Kidney (tissue), 13 donors: ENCODE measurements at regions not wholly inside any gene's neighbourhood (a gene's known extent, or its start where the extent isn't known, plus 50 kb on each side); places are given as distances from the start of the nearest gene placed in this dataset.
A peak's percentile ranks its signal among the peaks of the same experiment; 100 is the strongest.

Source experiments
- DNase-seq, 5 donors: peaks; one replicate each; pipeline ENCODE4 v3.0.0-alpha.2; 2013 to 2020
- FAIRE-seq: peaks from 2 replicates; lab custom pipeline; 2012; peaks lifted over from hg19 to GRCh38; lab: Jason Lieb, UNC
- H3K27ac ChIP-seq, 2 donors: one replicate each; pipeline ENCODE4 v1.7.0; 2013; ENCODE audit warnings: low read depth in 2 of 2, low read length in 2 of 2, inconsistent platforms in 1 of 2
- H3K27me3 ChIP-seq: one replicate; pipeline ENCODE4 v1.7.1; 2013; ENCODE audit warnings: low read length, inconsistent platforms; ENCODE audit not compliant: control insufficient read depth, insufficient read depth
- H3K36me3 ChIP-seq, 3 donors: one replicate each; pipeline versions ENCODE4 v1.7.0 to v1.7.1; 2013; ENCODE audit warnings: low read length in 3 of 3, control low read depth in 1 of 3, inconsistent platforms in 1 of 3; ENCODE audit not compliant: insufficient read depth in 3 of 3, control insufficient read depth in 2 of 3
- H3K4me1 ChIP-seq, 3 donors: one replicate each; pipeline versions ENCODE4 v1.7.0 to v1.7.1; 2013; ENCODE audit warnings: low read length in 3 of 3, inconsistent platforms in 1 of 3, low read depth in 1 of 3; ENCODE audit not compliant: control insufficient read depth in 2 of 3, insufficient read depth in 2 of 3
- H3K4me3 ChIP-seq, 3 donors: one replicate each; pipeline versions ENCODE4 v1.7.0 to v1.8.1; 2013; ENCODE audit warnings: low read length in 3 of 3, control low read depth in 1 of 3, inconsistent platforms in 1 of 3
- H3K9ac ChIP-seq, 3 donors: one replicate each; pipeline versions ENCODE4 v1.7.0 to v1.7.1; 2013; ENCODE audit warnings: low read length in 3 of 3, control low read depth in 1 of 3, inconsistent platforms in 1 of 3
- H3K9me3 ChIP-seq, 3 donors: one replicate each; pipeline versions ENCODE4 v1.7.0 to v1.7.1; 2013; ENCODE audit warnings: low read length in 3 of 3, control low read depth in 1 of 3, inconsistent platforms in 1 of 3; ENCODE audit not compliant: control insufficient read depth in 2 of 3, insufficient read depth in 1 of 3
- intact Hi-C: fragments of 100-400 bp; cut with DNase I; formaldehyde crosslinking; loops from one replicate; pipeline ENCODE4 v1.11.1; 2022
- TF ChIP-seq, protein P1 (sequence below): IDR thresholded peaks from 3 replicates; pipeline ENCODE4 v1.5.1; 2012; ENCODE audit warnings: mild to moderate bottlenecking, moderate library complexity, borderline replicate concordance; ENCODE audit not compliant: insufficient read depth; ENCODE audit errors: extremely low read depth
- donor health status: control.
- donor health status: control.
- donor health status: control.
- donor health status: control.
- donor health status: control.
- donor health status: DM: yes; HTN: yes; CAD: no.
- donor health status: Normal renal cell carcinoma (clear cell type).

DNA sequence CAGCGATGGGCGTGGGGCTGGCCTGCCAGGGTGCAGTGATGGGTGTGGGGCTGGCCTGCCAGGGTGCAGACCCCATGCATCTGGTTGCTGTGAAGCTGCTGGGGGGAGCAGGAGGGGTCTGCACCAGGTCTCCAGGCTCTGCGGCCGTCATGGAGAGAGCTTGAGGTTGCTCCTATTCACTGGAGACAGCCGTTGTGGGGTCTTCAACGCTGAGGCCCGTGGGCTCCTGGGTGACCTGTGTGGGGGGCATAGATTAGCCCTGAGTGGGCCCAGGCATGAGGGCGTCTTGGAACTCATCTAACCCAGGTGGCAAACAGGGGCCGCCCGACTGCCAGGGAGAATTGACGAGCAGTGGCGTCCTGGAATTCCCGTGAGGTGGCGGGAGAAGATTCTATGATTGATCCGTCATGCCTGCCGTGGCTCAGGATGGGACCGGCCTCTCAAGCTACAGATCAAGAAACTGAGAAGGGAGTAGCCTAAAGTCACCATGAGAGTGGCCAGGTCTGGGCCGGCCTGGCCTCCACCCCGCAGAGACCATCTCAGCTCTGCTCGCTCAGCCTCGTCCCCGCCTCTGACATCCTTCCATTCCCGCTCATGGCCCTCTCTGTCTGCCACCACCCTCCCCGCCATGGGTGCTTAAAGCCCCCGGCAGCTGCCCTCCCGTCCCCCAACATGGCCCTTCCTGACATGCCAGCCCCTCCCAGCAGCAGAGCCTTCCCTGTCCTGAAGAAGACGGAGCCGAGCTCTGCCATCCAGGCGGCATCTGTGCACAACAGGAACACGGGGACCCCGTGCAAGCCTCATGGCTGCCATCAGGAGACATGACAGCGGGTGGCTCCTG lies 50.7 kb upstream of the ACSF3 start:
- H3K27me3 ChIP-seq = no peaks in the 10 kb centered on the region
- DNase-seq = peak in 1 of 5 donors; percentile 51
- intact Hi-C loops = no loop called here

DNA sequence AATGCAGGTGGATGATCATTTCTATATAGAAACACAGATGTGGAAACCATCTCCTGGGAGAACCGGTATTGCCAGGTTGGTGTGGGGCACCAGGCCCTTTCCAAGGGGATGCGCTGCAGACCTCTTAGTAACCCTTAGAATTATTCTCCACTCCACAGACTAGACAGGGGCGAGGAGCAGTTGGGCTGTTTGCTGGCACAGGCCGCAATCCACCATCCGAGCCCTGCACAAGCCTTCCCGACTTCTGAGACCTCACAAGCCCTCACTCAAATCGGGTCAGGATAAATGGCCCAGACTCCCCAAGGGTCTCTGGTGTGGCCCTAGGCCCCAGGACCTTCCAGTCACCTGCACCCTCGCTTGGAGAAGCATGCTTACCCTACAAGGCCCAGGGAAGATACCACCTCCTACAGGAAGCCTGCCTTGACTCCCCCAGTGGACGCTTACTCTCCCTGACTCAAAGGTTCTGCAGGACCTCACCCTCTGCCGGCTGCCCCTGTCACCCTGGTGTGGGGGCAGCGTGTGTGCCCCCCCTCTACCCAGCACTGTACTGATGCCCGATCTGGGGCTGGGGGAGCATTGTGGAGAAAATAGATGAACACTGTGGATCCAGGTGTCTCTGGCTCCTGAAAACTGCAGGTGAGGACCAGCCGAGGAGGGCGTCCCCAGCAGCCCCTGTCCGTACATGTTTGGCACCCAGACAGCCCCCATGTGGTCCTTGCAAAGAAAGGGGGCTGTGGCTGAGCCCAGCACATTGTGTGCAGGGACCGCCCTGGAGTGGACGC lies 49.8 kb upstream of the ACSF3 start:
- no peak overlapping the region for H3K9ac ChIP-seq
- H3K9me3 ChIP-seq = no peaks in the 10 kb centered on the region
- H3K4me3 ChIP-seq = no peak overlapping the region
- no peaks in the 10 kb centered on the region for H3K4me1 ChIP-seq
- no peak overlapping the region for H3K27ac ChIP-seq
- no peaks in the 10 kb centered on the region for H3K27me3 ChIP-seq
- FAIRE-seq (no peak), DNase-seq (peak in 1 of 5 donors; percentile 39)
- TF ChIP-seq, protein P1, sequence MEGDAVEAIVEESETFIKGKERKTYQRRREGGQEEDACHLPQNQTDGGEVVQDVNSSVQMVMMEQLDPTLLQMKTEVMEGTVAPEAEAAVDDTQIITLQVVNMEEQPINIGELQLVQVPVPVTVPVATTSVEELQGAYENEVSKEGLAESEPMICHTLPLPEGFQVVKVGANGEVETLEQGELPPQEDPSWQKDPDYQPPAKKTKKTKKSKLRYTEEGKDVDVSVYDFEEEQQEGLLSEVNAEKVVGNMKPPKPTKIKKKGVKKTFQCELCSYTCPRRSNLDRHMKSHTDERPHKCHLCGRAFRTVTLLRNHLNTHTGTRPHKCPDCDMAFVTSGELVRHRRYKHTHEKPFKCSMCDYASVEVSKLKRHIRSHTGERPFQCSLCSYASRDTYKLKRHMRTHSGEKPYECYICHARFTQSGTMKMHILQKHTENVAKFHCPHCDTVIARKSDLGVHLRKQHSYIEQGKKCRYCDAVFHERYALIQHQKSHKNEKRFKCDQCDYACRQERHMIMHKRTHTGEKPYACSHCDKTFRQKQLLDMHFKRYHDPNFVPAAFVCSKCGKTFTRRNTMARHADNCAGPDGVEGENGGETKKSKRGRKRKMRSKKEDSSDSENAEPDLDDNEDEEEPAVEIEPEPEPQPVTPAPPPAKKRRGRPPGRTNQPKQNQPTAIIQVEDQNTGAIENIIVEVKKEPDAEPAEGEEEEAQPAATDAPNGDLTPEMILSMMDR = no peak
- intact Hi-C loops = no loop called here
- H3K36me3 ChIP-seq = no peaks in the 10 kb centered on the region

More for the DNA sequence above, 50.7 kb upstream of the ACSF3 start:
- Histone ChIP-seq H3K27ac (no peak overlapping the region), H3K36me3 (no peaks in the 10 kb centered on the region), H3K4me3 (no peak overlapping the region), H3K4me1 (no peaks in the 10 kb centered on the region), H3K9ac (no peak overlapping the region), H3K9me3 (no peaks in the 10 kb centered on the region)
- FAIRE-seq = no peak
- TF ChIP-seq, protein P1 = no peak
